ENCODE measurements at regions not wholly inside any gene's neighbourhood (a gene's known extent, or its start where the extent isn't known, plus 50 kb on each side); places are given as distances from the start of the nearest gene placed in this dataset.

- no peak for DNase-seq
Observed at GRCh38 chr2:46239175-46239846, 57.9 kb upstream of the EPAS1 start.

- no peak for DNase-seq
Observed at GRCh38 chr2:46239847-46240181, 57.4 kb upstream of the EPAS1 start.

- DNase-seq: peak; percentile 85
Observed at GRCh38 chr2:46241344-46241743, 55.9 kb upstream of the EPAS1 start.

GRCh38 chr2:46245869-46246268, 51.3 kb upstream of the EPAS1 start:
- DNase-seq: no peak

- no peak for DNase-seq
Observed at GRCh38 chr2:46246790-46247189, 50.4 kb upstream of the EPAS1 start.
